ENCODE measurements at regions not wholly inside any gene's neighbourhood (a gene's known extent, or its start where the extent isn't known, plus 50 kb on each side); places are given as distances from the start of the nearest gene placed in this dataset.

DNA sequence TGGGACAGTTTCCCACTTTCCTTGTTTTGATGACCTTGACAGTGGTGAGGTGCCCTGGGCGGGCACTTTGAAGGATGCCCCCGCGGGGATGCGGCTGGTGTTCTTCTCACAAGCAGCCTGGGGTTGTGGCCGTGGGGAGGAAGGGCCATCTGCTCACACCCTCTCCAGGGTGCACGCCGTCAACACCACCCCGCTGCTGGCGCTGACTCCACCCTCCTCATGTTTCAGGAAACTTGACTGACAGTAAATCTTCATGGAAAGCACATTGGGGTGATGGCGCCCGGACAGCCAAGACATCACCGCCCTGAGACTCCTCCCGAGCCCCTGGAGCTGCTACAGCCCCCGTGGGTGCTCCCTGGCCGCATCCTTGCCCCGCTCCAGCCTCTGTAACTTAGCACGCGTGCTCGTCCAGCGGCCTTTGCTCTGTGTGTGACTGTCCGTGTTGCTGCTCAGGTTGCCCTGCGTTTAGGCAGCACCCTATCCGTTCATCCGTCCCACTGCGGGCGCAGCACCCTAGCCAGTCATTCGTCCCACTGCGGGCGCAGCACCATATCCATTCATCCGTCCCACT lies 150.2 kb upstream of the C14orf180 start:
- Histone ChIP-seq H3K4me1 (ENCODE audit: insufficient read depth, low read length) (no peaks in the 10 kb centered on the region), H3K4me3 (ENCODE audit: low read length) (no peak overlapping the region), H2AFZ (ENCODE audit: low read depth, low read length) (no peak overlapping the region), H3K27me3 (ENCODE audit: insufficient read depth, low read length) (peaks cover 5% of the 10 kb centered on the region), H3K36me3 (ENCODE audit: insufficient read depth, low read length) (no peaks in the 10 kb centered on the region), H3K9me3 (ENCODE audit: low read length) (no peaks in the 10 kb centered on the region)

DNA sequence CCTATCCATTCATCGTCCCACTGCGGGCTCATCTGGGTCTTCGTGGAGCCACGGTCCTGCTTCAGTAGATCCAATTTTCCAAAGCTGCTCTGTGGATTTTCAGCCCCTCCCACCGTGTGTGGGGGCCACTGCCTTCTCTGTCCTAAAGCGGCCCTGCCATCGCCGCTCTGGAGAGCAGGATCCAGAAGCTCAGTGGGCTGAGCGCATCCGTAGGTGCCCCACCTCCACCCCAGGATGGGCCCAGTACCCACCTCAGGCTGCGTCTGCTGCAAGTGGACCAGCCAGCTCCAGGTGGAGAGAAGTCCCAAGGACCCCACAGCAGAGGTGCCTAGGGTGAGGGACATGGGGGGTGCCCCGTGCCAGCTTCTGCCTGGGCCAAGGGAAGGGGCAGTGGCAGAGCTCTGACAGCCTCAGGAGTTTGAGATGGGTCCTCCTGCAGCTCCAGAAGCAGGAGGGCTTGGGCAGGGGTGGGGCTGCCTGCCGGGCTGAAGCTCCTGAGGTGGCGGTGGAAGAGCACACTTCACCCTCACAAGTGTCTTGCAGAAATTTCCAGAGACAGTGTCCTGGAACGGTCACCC lies 148.1 kb upstream of the C14orf180 start:
- Histone ChIP-seq H3K9me3 (ENCODE audit: low read length) (no peaks in the 10 kb centered on the region), H2AFZ (ENCODE audit: low read depth, low read length) (no peak overlapping the region), H3K4me1 (ENCODE audit: insufficient read depth, low read length) (no peaks in the 10 kb centered on the region), H3K27me3 (ENCODE audit: insufficient read depth, low read length) (peaks cover 4% of the 10 kb centered on the region), H3K36me3 (ENCODE audit: insufficient read depth, low read length) (no peaks in the 10 kb centered on the region), H3K4me3 (ENCODE audit: low read length) (no peak overlapping the region)

DNA sequence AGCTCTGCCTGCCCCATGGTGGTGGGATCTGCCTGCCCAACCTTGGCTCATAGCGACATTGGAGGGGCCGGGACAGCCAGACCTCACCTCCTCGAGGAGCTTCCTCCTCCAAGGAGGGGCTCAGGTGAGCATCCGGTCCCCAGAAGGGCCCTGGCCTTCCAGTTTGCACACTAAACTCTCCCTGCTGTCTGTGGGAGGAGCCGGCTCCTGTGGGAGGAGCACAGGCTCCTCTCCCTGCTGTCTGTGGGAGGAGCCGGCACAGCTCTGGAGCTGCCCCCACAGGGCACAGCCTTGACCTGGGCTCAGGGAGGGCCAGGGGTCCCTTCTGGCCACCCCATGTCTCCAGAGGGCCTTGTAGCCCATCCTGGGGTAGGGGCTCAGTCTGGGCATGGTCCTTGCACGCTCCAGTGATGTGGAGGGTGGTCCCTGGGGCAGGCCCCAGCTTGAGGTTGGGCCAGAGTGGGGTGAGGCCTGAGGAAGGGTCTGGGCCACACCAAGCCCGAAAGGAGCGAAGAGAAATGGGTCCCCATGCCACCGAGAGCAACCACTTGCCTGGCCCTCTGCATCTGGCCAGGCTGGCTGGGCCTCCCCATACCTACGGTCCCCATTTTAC lies 147.5 kb upstream of the C14orf180 start:
- Histone ChIP-seq H3K27me3 (ENCODE audit: insufficient read depth, low read length) (peaks cover 4% of the 10 kb centered on the region), H3K4me3 (ENCODE audit: low read length) (no peak overlapping the region), H3K9me3 (ENCODE audit: low read length) (no peaks in the 10 kb centered on the region), H3K36me3 (ENCODE audit: insufficient read depth, low read length) (no peaks in the 10 kb centered on the region), H2AFZ (ENCODE audit: low read depth, low read length) (no peak overlapping the region), H3K4me1 (ENCODE audit: insufficient read depth, low read length) (no peaks in the 10 kb centered on the region)

DNA sequence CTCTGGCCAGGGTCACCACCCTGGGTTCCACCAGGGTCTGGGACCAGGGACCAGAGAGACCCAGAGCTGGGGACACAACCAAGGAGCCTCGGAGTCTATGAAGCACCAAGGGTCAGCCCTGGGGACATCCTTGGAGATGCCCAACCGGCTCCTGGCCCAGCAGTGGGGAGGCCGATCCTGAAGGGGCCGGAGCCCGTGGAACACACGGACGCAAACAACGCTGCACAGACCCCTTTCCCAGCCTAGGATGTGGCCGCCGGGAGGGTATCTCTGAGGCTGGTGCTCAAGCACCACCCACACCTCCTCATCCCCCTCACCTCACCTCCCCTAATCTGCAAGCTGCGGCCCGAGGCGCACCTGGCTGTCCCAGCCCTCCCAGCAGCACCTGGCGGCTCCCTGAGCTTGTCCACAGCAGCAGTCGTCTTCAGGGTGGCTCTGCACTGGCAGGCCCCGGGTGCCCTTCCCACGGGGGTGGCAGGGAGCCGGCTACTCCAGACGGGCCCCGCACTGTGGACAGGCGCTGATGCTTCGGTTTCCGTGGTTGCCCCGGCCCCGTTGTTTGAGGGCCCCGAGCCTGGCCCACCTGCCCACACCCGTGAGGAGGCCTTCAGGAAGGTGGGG lies 146.8 kb upstream of the C14orf180 start:
- Histone ChIP-seq H3K4me1 (ENCODE audit: insufficient read depth, low read length) (no peaks in the 10 kb centered on the region), H3K27me3 (ENCODE audit: insufficient read depth, low read length) (no peaks in the 10 kb centered on the region), H3K36me3 (ENCODE audit: insufficient read depth, low read length) (no peaks in the 10 kb centered on the region), H2AFZ (ENCODE audit: low read depth, low read length) (no peak overlapping the region), H3K4me3 (ENCODE audit: low read length) (no peak overlapping the region), H3K9me3 (ENCODE audit: low read length) (no peaks in the 10 kb centered on the region)

DNA sequence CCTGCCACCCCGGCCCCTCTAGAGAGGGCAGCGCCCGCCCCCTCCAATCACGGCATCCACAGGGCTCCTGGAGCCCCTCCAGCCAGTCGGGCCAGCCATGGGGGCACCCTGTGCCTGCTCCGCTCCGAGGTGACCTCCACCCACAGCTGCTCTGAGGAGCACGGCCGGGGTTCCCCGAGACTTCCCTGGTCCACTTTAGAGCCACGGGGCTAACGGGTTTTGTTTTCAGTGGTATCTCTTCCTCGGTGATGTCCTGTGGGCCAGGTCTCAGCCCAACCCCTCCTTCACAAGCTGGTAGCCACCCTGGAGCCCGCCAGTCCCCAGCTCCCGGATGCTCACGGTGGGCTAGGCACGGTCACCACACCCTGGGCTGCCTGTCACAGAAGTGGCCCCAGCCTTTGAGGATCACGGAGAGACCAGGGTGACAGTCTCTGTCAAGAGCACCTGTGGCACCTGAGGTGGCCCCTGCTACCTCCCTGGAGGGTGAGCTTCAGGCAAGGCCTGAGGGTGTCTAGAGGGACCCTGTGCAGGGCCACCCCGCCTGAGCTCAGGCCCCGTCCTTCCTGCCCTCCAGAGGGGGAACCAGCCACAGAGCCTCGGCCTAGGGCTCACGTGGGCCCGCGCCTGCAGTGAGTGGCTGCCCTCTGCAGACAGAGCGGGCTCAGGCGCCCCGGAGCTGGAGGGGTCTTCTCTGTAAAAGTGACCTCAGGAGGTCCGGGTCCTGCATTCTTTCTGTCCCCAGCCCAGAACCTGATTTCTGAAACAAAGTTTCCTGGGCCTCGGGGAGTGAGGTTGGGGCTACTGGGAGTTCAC lies 146.0 kb upstream of the C14orf180 start:
- no peak overlapping the region for H3K4me3 ChIP-seq (ENCODE audit: low read length)
- no peaks in the 10 kb centered on the region for H3K27me3 ChIP-seq (ENCODE audit: insufficient read depth, low read length)
- no peak overlapping the region for H2AFZ ChIP-seq (ENCODE audit: low read depth, low read length)
- H3K4me1 ChIP-seq (ENCODE audit: insufficient read depth, low read length) = no peaks in the 10 kb centered on the region
- no peaks in the 10 kb centered on the region for H3K36me3 ChIP-seq (ENCODE audit: insufficient read depth, low read length)
- no peaks in the 10 kb centered on the region for H3K9me3 ChIP-seq (ENCODE audit: low read length)

DNA sequence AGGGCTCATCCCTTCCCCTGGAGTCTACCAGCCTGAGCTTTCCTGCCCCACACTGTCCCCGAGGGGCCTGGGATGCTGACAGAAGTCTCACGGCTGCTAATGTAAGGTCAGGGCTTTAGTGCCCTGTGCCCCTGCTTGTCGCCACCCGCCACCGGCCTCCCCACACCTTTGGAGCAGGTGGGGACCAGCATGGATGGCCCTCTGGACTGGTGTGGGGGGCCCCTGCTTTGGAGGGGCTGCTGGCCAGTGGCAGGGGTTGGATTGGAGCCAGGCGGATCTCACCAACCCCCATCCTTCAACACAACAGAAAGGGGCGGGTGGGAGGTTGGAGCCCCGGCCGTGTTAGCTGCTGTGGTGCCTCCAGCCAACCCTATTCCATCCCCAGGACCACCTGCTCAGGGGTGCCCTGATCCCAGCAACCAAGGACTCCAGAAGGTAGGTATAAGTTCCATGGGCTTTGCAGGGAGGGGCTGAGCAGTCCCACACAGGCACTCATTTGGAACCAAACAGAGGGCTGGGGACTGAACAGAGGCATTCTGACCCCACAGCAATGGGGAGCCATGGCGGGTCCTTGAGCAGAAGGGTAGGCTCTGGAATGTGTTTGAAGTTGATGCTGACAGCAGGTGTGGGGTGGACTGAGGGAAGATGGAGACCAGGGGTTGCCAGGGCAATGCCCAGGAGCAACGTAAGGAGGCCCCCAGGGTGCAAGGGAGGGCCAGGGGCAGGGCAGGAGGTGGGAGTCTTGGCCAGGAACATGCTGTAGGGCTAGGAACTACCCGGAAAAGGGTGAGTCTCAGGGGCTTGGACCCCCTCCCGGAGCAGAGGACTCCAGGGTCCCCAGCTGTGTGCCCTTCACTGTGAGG lies 145.1 kb upstream of the C14orf180 start:
- H3K27me3 ChIP-seq (ENCODE audit: insufficient read depth, low read length) = no peaks in the 10 kb centered on the region
- H3K36me3 ChIP-seq (ENCODE audit: insufficient read depth, low read length) = no peaks in the 10 kb centered on the region
- H2AFZ ChIP-seq (ENCODE audit: low read depth, low read length) = no peak overlapping the region
- H3K4me3 ChIP-seq (ENCODE audit: low read length) = no peak overlapping the region
- no peaks in the 10 kb centered on the region for H3K9me3 ChIP-seq (ENCODE audit: low read length)
- H3K4me1 ChIP-seq (ENCODE audit: insufficient read depth, low read length) = no peaks in the 10 kb centered on the region

DNA sequence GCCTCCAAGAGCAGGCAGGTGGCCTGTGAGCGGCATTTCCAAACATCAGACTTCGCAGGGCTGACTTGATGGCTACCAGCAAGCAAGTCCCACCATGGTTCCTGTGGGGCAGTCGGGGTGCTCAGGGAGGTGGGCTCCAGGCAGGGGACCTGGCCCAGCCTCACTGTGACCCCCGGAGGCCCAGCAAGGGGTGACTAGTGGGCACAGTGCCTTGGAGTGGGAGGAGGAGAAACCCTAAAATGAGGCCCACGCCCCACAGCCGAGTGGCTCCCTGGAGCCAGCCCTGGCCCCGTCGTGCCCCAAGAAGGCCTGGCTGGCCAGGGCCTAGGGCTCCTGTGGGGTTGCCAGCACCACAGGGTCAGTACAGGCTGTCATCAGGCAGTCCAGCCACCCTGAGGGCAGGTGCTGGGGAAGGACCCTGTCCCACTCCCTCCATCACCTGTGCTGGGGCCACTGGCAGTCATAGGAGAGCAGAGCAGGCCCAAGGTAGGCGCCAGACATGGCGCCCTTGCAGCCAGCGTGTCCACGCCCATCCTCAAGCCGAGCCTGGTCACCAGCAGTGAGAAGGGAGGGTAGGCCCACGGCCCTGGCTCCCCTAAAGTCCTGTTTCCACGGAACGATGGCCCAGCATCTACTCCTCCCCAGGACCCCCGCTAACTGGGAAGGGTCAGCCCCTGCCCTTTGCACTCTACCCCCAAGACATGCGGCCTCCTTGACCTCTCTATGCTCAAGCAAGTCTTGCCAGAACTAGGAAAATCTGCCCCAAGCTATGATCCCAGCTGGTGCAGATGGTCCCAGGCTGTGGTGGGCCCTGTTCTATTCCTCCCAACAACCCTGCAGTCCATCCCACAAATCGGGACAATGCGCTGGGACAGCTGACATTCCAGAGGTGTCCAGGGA lies 144.2 kb upstream of the C14orf180 start:
- no peaks in the 10 kb centered on the region for H3K36me3 ChIP-seq (ENCODE audit: insufficient read depth, low read length)
- no peaks in the 10 kb centered on the region for H3K27me3 ChIP-seq (ENCODE audit: insufficient read depth, low read length)

DNA sequence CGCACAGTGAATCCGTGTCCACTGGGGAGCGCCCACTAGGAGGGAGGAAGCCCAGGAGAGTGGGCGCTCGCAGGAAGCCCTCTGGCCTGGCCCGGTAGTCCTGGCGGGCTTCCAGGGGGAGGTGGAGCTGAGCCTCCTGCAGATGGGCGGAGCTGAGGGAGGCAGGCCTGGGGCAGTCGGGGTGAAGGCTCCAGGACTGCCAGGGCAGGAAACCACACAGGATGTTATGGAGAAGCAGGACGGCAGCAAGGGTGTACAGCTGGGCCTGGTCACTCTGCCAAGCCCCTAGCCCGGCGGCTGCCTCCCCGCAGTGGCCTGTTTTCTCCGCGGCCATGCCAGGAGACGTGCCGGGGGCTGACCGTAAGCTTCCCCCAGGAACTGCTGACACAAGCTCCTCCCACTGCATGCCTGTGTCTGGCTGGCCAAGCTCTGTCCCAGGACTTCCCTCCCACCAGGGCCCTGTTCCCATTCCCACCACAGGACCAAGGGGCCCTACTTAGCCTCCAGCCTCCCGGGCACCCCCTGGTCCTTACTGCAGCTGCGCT lies 143.4 kb upstream of the C14orf180 start:
- H2AFZ ChIP-seq (ENCODE audit: low read depth, low read length) = no peak overlapping the region
- H3K27me3 ChIP-seq (ENCODE audit: insufficient read depth, low read length) = no peaks in the 10 kb centered on the region
- no peak overlapping the region for H3K4me3 ChIP-seq (ENCODE audit: low read length)
- H3K4me1 ChIP-seq (ENCODE audit: insufficient read depth, low read length) = no peaks in the 10 kb centered on the region
- H3K9me3 ChIP-seq (ENCODE audit: low read length) = no peaks in the 10 kb centered on the region
- no peaks in the 10 kb centered on the region for H3K36me3 ChIP-seq (ENCODE audit: insufficient read depth, low read length)

More for the DNA sequence above, 144.2 kb upstream of the C14orf180 start:
- Histone ChIP-seq H3K9me3 (ENCODE audit: low read length) (no peaks in the 10 kb centered on the region), H3K4me1 (ENCODE audit: insufficient read depth, low read length) (no peaks in the 10 kb centered on the region), H2AFZ (ENCODE audit: low read depth, low read length) (no peak overlapping the region), H3K4me3 (ENCODE audit: low read length) (no peak overlapping the region)

DNA sequence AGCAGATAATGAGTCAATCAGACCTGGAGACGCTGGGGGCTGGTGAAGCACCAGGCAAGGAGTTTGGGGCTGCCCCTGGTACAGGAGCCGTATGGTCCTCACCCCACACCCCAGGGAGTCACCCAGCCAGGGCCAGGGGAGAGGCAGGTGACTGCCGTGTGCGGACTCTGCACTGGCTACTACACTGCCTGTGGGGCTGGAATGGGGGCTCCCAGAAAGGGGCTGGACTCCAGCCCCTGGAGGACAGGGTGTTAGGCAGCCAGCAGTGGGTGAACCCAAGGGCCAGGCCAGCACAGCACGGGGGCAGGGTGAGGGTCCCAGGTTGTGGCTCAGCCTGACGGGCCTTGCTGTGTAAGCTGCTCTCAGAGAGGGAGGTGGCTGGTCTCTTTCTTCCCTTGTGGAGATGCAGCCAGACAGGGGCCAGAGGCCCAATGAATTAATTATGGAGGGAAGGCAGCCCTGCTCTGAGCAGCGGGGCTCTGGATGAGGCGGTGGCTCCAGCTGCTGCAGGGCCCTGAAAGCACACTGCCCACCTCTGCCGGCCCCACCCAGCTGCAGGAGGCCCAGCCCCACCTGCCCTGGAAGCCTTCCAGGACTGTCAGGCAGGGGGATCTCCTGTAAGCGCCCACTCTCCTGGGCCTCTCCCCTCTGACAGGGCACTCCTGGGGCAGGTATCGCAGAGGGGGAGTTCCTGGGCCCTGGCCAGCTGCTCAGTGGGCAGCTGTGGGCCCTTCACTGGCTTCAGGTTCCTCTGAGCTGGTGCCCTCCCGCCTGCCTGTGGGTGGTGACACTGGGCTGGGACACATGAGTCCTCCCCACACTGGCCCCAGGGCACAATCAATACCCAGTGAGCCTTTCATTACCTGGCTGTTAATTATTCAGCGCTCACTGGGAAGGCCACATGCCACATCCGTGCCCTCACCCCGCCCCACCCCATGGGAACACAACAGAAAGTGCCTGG lies 142.5 kb upstream of the C14orf180 start:
- H3K4me3 ChIP-seq (ENCODE audit: low read length) = no peak overlapping the region
- no peaks in the 10 kb centered on the region for H3K27me3 ChIP-seq (ENCODE audit: insufficient read depth, low read length)
- no peaks in the 10 kb centered on the region for H3K9me3 ChIP-seq (ENCODE audit: low read length)
- H3K36me3 ChIP-seq (ENCODE audit: insufficient read depth, low read length) = no peaks in the 10 kb centered on the region
- H2AFZ ChIP-seq (ENCODE audit: low read depth, low read length) = no peak overlapping the region
- H3K4me1 ChIP-seq (ENCODE audit: insufficient read depth, low read length) = no peaks in the 10 kb centered on the region

DNA sequence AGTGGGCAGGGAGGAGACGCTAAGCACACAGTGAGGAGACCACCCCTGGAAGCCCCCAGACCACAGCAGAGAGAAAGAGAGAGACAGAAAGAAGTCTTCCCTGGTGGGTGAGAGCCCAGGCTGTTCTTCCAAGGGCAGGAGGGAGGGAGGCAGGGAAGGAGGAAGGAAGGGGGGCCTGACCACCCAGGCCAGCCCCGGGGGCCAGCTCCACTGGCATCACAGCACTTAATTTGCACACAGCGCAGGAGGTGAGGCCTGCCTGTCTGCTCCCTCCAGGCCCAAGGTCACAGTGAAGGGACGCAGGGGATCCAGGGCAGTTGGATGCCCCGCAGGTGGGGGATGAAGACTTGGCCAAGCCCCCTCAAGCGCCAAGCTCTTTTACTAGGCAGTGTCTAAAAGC lies 141.9 kb upstream of the C14orf180 start:
- Histone ChIP-seq H3K4me1 (ENCODE audit: insufficient read depth, low read length) (no peaks in the 10 kb centered on the region), H3K36me3 (ENCODE audit: insufficient read depth, low read length) (no peaks in the 10 kb centered on the region), H2AFZ (ENCODE audit: low read depth, low read length) (no peak overlapping the region), H3K4me3 (ENCODE audit: low read length) (no peak overlapping the region), H3K27me3 (ENCODE audit: insufficient read depth, low read length) (no peaks in the 10 kb centered on the region), H3K9me3 (ENCODE audit: low read length) (no peaks in the 10 kb centered on the region)

All from neuron (in vitro differentiated cells).